Activated T-helper 9 cell treated with anti-CD3 and anti-CD28 coated beads, Interleukin-2, amount 50 U/mL, for 16 hours (primary cell): ENCODE measurements at regions not wholly inside any gene's neighbourhood (a gene's known extent, or its start where the extent isn't known, plus 50 kb on each side); places are given as distances from the start of the nearest gene placed in this dataset.
A peak's percentile ranks its signal among the peaks of the same experiment; 100 is the strongest.
"Not testable (repeated sequence)": the region's sequence is repeated elsewhere in the genome, so short reads cannot be mapped to it uniquely, and the experiment has no call there.

Experiments
- DNase-seq: peaks from one replicate; pipeline ENCODE4 v3.0.0-alpha.2; 2020; ENCODE audit warnings: low read depth

- DNase-seq = no peak
These were observed 68.0 kb upstream of the MAP9 start for GRCh38 chr4:155444721-155445120.

- peak; percentile 13 for DNase-seq
These were observed 65.7 kb upstream of the MAP9 start for GRCh38 chr4:155442267-155443105.

GRCh38 chr4:155441475-155441874 lies 64.7 kb upstream of the MAP9 start:
- DNase-seq = no peak

GRCh38 chr4:155439760-155440159 lies 63.0 kb upstream of the MAP9 start:
- DNase-seq = not testable (repeated sequence)

GRCh38 chr4:155434904-155435303 lies 58.1 kb upstream of the MAP9 start:
- no peak for DNase-seq

- DNase-seq = no peak
These were observed 57.6 kb upstream of the MAP9 start for GRCh38 chr4:155434366-155434765.

GRCh38 chr4:155433636-155434360 lies 57.0 kb upstream of the MAP9 start:
- no peak for DNase-seq

- DNase-seq = no peak
These were observed 54.4 kb upstream of the MAP9 start for GRCh38 chr4:155430895-155431795.

GRCh38 chr4:155428128-155428527 lies 51.4 kb upstream of the MAP9 start:
- no peak for DNase-seq

- DNase-seq = no peak
These were observed 50.2 kb upstream of the MAP9 start for GRCh38 chr4:155426953-155427352.
